HL-60/S4 (cell line): ENCODE measurements at regions not wholly inside any gene's neighbourhood (a gene's known extent, or its start where the extent isn't known, plus 50 kb on each side); places are given as distances from the start of the nearest gene placed in this dataset.
"Not testable (repeated sequence)": the region's sequence is repeated elsewhere in the genome, so short reads cannot be mapped to it uniquely, and the experiment has no call there.

Experiments used
- in situ Hi-C: fragments of 300-500 bp; cut with MboI; formaldehyde crosslinking; loops from 2 replicates; pipeline ENCODE4 v1.14.3; 2022; ENCODE audit warnings: low sequenced_read_pairs

DNA sequence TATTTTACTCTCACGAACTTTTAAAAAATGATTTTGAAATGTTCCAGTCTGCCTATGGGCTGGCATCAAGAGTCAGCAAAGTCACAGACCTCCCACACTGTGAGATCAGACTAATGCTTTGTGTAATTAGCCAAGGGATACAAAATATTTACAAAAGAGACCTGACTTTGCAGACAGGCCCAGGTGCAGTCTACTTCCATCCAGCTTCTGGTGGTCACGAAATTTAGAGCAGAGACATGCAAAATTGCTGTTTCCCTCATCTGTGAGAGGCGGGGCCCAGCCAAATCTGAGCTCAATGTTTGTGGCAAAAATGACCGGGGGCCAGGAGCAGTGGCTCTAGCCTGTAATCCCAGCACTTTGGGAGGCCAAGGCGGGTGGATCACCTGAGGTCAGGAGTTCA, 82.5 kb upstream of the PITRM1 start:
- in situ Hi-C loops, result no loop called here

DNA sequence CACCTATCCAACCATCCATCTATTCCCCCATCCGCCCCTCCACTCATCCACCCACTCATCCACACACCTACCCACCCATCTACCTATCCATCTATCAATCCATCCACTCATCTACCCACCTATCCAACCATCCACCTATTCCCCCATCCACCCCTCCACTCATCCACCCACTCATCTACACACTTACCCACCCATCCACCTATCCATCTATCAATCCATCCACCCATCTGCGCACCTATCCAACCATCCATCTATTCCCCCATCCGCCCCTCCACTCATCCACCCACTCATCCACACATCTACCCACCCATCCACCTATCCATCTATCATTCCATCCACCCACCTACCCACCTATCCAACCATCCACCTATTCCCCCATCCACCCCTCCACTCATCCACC, 81.4 kb upstream of the PITRM1 start:
- in situ Hi-C loops, result not testable (repeated sequence)

DNA sequence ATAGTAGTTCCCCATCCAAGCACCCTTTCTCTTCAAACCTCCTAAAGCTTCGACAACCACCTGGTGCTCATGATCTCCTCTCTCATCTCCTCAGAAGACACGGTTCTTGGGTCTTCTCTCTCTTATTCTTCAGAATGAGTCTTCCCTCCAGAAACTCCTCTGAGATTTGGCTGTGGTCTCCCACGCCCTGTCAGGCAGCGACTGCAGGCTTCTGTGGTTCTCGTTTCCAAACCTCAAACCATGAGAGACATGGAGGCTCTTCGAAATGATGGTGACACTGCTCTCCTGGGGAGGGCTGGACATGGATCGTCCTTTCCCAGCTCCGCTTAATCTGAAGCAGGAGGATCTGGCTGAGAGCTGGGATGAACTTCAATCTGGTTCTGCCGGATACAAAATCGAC, 78.6 kb upstream of the PITRM1 start:
- in situ Hi-C loops, result no loop called here

DNA sequence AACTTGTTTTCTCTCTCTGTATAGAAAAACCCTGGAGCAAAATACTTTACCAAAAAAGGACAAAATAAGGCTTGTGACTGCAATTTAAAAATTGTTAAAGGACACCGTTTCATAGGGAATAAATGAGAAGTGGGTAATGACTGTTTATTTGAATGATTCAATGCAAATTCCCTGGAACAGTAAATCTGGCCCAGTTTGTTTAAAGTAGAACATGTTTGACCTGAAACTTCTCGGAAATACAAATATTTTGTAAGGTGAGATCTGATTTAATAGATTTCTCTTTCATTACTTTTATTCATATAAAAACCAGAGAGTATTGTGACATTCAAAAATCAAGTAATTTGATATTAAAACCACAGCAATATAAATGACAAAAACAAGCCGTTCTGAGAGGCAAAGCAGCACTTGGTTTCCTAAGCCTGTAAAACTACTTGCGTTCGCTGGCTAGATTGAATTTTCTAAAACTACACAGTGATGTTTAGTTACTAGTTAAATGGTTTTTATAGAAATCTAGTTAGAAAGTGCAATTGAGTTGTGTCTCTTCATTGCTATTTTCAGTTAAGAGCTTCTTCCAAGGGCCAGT, 76.8 kb upstream of the PITRM1 start:
- in situ Hi-C loops, result loop anchor here (25.0 kb wide), 1 partner anchor 1413 kb away; no protein-coding TSS in a partner anchor

DNA sequence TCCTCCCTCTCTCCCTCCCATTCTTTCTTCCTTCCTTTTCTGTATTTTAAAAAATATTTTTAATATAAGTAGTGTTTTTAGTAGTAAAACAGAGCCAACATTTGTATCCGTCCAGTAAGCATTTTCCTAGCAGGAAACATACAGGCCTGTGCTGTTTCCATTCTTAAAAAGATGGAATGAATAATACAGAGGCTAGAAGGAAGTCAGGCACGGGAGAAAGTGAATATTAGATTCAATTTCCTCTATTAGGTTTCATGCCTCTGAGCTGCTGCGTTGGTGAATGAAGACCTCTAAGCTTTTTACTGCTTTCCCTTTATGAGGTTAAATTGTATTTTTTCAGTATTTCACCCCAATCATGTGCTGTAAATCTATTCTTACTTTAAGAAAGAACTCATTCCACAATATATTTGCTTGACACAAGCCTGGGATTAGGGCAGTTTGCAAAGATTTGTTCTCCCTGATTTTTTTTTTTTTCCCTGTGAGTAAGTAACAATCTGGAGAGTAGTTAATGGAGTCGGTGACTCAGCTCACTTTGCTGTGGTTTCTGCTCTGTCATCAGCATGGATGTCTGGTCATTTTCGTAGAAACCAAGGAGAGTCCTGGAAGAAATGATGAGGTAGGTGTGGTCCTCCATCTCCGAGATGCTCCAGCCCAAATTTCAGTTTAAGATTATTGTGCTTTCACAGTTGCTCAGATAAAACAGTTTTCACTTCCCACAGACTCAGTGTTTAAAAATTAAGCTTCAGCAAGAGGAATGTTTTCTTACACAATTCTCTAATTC, 76.1 kb upstream of the PITRM1 start:
- in situ Hi-C loops, result loop anchor here (25.0 kb wide), 1 partner anchor 1414 kb away; no protein-coding TSS in a partner anchor

DNA sequence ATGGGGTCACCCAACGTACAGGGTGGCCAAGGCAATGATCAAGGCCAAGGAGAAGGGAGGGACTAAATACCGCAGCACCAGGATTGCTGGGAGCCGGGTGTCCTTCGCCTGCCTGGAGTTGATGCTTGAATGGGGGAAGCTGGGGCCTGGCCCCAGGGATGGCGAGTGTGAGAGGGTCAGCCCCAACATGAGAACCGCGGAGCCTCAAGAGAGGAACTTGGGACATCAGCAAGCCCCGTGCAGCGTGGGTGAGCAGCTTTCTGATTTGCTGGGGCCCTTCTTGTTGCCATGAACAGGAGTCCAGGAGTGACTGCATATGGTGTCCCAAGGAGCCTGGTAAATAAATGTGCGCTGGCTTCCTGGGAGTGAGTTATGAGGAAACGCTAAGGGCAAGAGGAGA, 72.8 kb upstream of the PITRM1 start:
- in situ Hi-C loops, result loop anchor here (25.0 kb wide), 1 partner anchor 1417 kb away; no protein-coding TSS in a partner anchor

DNA sequence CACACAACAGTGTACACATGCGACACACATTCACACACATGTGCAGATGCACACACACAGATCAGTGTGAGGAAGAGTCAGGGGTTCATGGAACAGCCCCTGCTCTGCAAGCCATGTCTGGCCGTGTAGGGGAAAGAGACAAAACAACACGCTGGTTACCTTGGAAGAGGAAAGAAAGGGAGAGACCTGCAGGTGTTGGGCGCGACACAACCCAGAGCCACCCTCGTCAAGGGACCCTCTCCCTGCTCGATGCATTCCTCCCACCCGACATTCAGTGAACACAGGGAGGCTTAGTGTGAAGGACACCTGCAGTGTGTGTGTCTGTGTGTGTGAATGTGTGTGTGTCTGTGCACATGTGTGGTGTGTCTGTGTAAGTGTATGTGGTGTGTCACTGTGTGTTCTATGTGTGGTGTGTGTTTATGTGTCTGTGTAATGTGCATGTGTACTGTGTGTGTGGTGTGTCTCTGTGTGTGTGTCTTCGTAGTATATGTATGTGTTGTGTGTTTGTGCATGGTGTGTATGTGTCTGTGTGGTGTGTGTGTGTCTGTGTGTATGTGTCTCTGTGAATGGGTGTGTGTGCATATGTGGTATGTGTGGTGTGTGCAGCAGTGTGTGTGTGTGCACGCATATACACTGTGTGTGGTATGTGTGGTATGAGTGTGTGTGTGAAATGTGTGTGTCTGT, 69.5 kb upstream of the PITRM1 start:
- in situ Hi-C loops, result loop anchor here (25.0 kb wide), 1 partner anchor 1420 kb away; no protein-coding TSS in a partner anchor

DNA sequence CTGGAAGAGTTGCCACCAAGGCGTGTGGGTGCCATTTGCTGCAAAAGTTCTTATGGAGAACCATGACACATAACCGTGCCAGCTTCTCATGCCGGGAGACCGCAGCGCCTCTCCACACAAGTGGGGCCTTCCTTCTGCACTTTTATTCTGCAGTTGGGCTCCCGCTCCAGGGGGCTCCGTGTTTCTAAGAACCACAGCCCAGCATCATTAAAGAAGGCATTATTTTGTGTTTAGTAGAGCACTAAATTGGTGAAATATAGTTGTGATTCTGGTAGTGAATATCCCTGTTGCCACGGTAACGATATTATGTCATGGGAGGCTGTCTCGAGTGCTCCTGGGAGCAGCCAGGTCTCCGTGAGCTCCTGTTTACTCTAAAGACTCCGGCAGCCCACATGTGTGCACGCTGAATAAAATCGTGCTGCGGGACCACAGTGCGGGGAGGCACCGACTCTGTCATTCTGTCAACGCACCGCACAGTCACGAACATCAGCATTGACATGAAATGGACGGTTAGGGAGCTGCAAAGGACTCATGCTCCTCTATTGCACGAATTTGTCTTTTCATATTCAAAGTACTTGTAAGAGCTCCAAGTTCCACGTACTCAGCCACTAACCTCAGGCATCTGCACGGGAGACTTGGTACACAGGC, 68.8 kb upstream of the PITRM1 start:
- in situ Hi-C loops, result loop anchor here (25.0 kb wide), 1 partner anchor 1421 kb away; no protein-coding TSS in a partner anchor

DNA sequence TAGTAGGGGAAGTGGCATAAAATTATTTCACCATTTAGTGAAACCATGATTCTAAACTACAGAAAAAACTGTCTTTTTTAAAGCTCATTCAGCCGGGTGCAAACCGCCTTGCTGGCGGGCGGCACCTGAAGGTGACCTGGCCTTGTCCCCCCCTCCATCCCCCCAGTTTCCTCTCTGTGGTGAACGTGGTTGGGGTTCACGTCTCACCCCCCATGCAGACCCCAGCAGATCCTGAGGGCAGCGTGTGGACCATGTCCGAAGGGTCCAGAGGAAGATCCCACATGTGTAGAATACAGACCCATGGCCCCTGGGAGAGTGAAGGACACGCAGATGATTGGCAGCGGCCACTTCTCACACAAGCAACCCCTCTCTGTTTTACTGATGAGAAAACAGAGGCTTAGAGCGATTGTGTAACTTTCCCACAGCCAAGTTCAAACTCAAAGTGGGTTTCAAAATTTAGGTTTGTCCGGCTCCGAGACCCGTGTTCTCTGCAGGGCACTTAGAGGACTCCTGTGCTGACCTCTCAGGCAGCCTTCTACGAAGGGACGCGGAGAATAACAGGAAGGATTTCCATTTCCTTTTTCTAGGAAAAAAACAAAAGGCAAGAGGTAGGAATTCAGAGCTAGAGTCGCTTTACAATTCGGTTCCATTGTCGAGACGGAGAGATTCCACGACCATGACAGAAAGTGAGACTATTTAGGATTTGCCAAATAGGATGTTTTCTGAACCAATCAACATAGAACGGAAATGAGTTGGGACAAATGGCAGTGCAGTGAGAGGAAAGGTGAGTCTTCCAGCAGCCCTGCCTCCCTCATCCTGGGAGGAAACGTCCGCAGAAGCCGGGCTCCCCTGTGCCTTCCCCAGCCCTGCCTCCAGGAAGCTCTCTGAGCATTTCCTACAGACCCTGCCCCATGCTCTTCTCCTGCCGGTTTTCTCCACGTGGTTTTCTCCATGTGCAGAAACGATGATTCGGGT, 67.6 kb upstream of the PITRM1 start:
- in situ Hi-C loops, result loop anchor here (25.0 kb wide), 1 partner anchor 1422 kb away; no protein-coding TSS in a partner anchor

DNA sequence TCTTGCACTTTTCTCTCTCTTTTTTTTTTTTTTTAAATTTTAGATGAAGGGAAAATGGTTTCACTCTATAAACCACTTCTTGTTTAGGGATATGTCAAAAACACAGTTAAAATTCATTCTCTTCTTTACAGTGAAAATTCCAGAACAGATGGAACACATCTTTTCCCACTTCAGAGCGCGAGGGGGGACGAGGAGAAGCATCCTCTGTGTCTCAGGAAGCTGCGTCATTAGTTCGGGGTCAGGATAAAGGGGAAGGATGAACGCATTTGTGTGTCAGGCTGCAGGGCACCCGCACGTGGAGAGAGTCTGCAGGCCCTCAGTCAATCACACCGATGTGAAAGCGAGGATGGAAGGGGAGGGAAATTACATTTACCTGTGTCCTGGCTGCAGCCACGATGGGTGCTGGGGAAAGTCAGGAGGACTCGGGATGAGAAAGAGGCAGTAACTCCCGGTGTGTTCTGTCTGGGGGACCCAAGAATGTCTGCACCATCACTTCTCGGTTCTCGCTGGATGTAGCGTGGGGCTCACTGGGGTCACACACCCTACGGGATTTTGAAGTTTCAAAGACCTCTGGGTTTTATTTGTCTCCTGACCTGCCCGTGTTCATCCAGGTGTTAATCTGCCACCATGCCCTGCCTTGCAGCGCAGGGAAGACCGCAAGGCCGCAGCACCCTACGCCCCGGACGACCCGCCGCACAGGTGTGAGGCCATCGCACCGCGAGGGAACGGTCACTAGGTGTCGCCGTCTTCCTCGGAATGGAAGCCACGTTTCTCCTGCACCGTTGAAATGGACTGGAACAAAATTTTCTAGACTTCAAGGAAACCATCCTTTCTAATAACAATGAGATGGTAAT, 66.7 kb upstream of the PITRM1 start:
- in situ Hi-C loops, result loop anchor here (25.0 kb wide), 1 partner anchor 1423 kb away; no protein-coding TSS in a partner anchor

DNA sequence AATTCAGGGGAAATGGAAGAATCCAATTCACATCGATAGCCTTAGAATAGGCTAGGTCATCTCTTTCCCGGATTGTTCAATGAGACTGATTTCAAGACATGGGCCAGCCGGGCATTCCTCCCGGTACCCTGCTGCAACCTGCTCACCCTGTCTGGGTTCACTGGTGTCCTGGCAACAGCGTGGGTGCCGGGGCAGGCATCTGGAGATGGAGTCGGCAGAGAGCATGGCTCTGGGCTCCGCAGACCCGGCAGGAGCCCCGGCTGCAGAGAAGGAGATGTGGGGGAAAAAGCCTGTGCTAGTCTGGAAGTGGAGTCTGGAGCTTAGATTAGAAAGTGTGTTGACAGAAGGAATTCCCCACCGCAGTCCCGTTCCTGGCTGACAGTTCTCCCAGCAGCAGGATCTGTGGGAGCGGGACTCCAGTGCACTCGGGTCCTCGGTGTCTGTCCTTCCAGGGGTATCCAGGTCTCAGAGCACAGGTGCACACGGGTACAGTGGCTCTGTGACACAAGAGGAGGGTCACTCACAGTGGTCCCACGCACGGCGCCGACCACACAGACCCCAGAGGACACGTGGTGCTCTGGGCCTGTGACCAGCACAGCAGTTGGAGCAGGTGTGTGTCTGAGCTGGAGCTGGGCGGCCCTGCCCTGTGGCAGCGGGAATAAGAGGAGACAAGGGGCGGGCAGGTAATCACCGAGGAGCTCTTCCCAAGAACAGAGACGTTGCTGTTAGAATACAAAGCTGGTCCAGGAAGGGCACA, 65.7 kb upstream of the PITRM1 start:
- in situ Hi-C loops, result loop anchor here (25.0 kb wide), 1 partner anchor 1424 kb away; no protein-coding TSS in a partner anchor

DNA sequence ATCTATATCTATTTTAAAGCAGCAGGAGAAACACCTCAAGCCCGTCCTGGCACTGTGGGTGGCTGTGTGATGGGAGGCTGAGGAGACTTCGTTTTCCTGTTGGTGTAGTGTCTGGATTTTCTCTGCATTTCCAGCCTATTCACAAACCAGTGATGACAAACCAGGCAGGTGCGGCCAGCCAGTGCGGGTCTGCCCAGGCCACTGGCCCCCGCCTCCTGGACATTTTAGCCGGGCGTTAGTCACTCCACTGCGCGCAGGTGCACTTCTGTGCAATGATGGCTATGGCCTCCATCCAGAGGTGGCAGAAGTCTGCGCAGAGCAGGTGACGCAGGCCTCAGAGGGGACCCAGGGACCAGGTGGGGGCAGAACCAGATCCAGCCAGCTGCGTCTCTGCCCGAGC, 64.9 kb upstream of the PITRM1 start:
- in situ Hi-C loops, result loop anchor here (25.0 kb wide), 1 partner anchor 1425 kb away; no protein-coding TSS in a partner anchor

DNA sequence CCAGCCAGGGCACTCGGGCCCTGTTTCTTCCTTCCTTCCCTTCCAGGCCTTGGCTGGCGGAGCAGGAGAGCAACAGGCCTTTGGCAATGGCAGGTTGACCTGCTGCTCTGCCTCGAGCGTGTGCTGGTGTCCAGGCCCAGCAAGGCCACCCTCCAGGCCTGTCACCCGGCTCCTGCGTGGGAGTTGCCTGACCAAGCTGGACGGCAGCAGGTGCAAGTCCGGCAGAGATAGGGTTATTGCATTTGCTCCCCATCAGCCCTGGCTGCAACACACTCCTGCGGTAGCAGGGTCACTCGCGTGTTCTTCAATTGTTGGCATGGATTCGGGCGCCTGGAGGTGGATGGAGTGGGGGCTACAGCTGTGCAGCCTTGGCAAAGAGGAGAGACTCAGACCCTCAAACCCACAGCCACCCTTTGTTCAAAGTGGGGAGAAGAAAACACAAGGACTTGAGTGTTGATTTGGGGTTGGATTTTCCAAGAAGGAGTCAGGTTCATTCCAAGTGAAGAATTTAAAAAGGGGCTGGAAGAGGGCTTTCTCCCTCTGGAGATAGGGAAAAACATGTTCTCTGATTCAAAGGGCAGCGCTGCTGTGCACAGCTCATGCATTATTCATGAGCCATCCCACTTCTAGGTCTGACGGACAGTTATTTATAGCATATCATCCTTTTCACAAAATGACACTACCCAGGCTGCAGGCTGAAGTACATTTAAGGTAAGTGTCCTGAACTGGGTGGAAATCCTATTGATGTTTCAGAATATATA, 64.2 kb upstream of the PITRM1 start:
- in situ Hi-C loops, result loop anchor here (25.0 kb wide), 1 partner anchor 1425 kb away; no protein-coding TSS in a partner anchor

DNA sequence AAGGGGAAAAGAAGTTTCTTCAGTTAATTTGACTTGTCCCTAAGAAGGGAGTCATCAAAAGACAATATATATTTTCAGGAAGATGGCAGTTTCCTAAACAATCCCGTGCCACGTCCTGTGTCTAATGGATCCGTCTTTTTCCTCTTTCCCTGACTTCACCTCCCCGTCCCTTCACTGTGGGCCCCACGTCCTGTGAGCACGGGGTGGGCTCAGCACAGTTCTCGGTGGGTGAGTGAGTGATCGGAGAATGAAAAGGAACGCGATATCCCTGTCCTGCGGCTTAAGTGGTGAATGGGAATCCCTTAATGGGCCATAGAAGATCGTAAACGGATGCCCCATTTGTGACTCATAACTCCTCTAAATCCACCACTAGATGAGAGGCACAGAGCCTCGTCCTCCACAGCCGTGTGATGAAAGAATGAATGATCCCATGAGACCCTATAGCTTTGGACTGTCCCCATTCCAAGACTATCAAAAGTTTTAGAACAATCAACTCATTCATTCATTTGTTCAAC, 63.5 kb upstream of the PITRM1 start:
- in situ Hi-C loops, result loop anchor here (25.0 kb wide), 1 partner anchor 1426 kb away; no protein-coding TSS in a partner anchor

DNA sequence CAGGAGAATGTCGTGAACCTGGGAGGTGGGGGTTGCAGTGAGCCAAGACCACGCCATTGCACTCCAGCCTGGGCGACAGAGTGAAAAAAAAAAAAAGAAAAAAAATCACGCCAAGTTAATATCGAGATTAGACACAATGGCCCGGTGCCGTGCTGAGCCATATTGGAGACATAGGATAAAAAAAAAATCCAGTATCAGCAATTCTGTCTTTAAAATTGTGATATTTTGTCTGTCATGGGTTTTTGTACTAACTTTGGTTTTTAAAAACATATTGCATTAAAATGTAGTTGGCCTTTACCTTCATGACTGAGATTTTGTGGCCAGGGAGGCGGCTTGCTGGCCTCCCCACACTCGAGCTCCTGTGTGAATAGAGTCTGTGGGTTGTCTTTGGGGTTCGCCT, 62.8 kb upstream of the PITRM1 start:
- in situ Hi-C loops, result loop anchor here (25.0 kb wide), 1 partner anchor 1427 kb away; no protein-coding TSS in a partner anchor

DNA sequence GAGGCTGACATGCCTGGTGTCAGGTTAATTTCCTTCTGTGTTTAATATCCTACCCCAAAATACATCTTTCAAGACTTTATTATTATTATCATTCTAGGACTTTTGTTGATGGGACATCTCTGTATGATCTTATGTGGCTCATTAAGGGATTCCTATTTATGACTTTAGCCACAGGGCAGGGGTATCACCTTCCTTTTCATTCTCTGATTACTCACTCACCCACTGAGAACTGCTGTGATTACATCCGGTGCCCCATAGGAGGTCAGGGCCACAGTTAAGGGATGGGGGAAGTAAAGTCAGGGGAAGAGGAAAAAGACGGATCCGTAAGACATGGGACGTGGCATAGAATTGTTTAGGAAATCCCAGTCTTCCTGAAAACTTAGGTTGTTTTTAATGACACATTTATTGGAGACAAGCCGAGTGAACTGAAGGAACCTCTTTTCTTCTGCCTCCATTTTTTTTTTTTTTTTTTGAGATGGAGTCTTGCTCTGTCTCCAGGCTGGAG, 61.0 kb upstream of the PITRM1 start:
- in situ Hi-C loops, result loop anchor here (25.0 kb wide), 1 partner anchor 1429 kb away; no protein-coding TSS in a partner anchor
